BJ (cell line): ENCODE measurements at regions not wholly inside any gene's neighbourhood (a gene's known extent, or its start where the extent isn't known, plus 50 kb on each side); places are given as distances from the start of the nearest gene placed in this dataset.

Experiments used
- CTCF ChIA-PET: fragments of 350-600 bp; formaldehyde crosslinking; extraction: SDS; loops from one replicate; lab custom pipeline; 2021; ENCODE audit warnings: antibody characterized with exemption, inconsistent platforms; lab: Yijun Ruan, JAX
- POLR2A ChIA-PET: fragments of 300-600 bp; sonication (Branson Sonifier 250); formaldehyde crosslinking; extraction: SDS; loops from one replicate; lab custom pipeline; 2021; ENCODE audit warnings: antibody characterized with exemption; lab: Charles Lee
- DNase-seq: peaks from one replicate; pipeline ENCODE4 v3.0.0-alpha.2; 2011; ENCODE audit warnings: low read depth
- H3K27me3 ChIP-seq: 2 replicates; pipeline ENCODE4 v1.6.0; 2011; ENCODE audit warnings: low read length; ENCODE audit not compliant: control insufficient read depth, insufficient read depth
- H3K36me3 ChIP-seq: 2 replicates; pipeline ENCODE4 v1.5.1; 2011; ENCODE audit warnings: low read length; ENCODE audit not compliant: control insufficient read depth, insufficient read depth
- H3K4me3 ChIP-seq: 2 replicates; pipeline ENCODE4 v1.5.1; 2011; ENCODE audit warnings: low read depth, mild to moderate bottlenecking, control low read depth, low read length
- TF ChIP-seq, protein P1 (sequence below): IDR thresholded peaks from 2 replicates; pipeline ENCODE4 v1.5.1; 2011; ENCODE audit warnings: low read depth, mild to moderate bottlenecking, control low read depth, inconsistent platforms, low read length, moderate library complexity; ENCODE audit not compliant: insufficient read depth

DNA sequence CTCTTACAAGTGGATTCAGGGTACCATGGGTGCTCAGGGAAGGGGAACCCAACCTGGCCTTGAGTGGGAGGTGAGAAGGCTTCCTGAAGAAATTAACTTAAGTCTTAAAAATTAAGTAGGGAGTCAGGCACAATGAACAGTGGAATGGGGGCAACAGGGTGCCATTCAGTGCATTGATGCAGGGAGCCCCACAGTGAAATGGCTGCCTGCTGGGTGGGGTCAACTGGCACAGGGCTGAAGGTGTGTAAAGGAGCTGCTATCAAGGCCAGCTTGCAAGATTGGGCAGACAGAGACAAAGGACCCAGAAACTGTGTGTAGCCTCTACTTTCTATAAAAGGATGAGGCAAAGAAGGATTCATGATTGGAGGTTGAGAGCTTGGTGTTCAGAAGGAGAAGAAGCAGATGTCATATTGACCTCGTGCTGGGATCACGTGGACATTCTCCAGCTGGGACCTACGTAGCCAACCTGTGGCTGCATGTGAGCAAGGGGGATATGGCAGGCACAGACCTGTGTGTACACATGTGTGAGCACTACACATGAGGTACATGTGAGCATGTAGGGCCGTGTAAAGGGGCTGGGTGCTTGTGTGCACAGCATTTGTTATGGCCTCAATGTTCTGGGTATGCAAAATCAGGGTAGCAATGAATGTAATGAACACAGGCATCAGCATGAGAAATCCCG is 209.5 kb upstream of the HAAO start:
- POLR2A ChIA-PET: no interaction called here
- CTCF ChIA-PET: interaction anchor here (1.2 to 2.1 kb wide), 2 partner anchors 14 to 16 kb away, joined by 3 to 7 read pairs; no protein-coding TSS in a partner anchor
- no peaks in the 10 kb centered on the region; the same call in 1 of the 2 replicates for H3K36me3 ChIP-seq
- TF ChIP-seq, protein P1, sequence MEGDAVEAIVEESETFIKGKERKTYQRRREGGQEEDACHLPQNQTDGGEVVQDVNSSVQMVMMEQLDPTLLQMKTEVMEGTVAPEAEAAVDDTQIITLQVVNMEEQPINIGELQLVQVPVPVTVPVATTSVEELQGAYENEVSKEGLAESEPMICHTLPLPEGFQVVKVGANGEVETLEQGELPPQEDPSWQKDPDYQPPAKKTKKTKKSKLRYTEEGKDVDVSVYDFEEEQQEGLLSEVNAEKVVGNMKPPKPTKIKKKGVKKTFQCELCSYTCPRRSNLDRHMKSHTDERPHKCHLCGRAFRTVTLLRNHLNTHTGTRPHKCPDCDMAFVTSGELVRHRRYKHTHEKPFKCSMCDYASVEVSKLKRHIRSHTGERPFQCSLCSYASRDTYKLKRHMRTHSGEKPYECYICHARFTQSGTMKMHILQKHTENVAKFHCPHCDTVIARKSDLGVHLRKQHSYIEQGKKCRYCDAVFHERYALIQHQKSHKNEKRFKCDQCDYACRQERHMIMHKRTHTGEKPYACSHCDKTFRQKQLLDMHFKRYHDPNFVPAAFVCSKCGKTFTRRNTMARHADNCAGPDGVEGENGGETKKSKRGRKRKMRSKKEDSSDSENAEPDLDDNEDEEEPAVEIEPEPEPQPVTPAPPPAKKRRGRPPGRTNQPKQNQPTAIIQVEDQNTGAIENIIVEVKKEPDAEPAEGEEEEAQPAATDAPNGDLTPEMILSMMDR: no peak
- no peak for DNase-seq
- no peak overlapping the region for H3K4me3 ChIP-seq
- H3K27me3 ChIP-seq: no peaks in the 10 kb centered on the region; the same call in 1 of the 2 replicates

DNA sequence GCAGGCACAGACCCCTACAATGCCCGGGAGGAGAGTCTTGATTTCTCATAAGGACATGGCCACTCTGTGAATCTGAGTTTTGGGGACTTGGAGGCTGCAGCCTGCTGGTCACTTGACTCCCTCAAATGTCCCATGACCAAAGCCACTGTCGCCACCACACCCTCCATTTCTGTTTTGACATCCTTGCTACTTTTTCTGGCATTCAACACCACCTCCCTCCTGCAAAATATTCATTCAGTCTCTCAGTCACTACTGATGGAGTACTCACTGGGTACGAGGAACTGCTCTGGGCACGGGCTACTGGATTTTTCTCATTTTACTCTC is 208.6 kb upstream of the HAAO start:
- Histone ChIP-seq H3K36me3 (no peaks in the 10 kb centered on the region), H3K4me3 (no peak overlapping the region), H3K27me3 (no peaks in the 10 kb centered on the region; the same call in 1 of the 2 replicates)
- POLR2A ChIA-PET: no interaction called here
- CTCF ChIA-PET: no interaction called here
- no peak for DNase-seq
- TF ChIP-seq, protein P1: no peak

DNA sequence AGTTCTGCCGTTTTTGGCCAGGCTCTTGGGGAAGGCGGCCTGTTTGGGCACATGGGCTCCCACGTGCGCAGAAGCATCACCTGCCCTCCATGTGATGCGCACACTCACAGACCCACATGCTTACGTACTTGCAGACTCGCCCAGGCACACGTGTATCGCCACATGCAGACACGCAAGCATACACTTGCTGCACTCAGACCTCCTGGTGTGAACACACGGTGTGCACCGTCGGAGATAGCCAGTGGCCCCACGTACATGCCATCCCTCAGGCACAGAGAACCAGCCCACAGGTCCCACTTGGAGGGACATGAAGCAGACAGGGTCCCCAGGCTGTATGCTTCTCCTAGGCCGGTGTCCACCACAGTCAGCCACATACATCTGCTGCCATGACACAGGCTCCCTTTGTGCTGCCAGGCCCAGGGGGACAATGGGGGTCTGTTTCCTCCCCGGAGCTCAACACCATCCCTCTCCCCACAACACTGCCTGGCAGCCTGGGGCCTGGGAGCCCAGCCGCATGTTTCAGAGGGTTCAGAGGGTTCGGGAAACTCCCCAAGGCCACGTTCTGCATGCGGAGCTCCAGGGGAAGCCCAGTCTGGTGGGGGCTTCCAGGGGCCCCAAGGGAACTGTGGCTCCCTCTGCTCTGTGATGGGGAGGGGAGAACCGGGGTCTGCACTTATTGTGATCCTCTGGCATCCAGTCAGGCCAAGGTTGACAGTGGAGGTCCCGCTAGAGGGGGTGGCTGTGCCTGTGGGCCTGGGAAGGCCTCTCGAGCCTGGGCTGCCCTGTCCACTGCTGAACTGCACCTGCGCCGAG is 208.1 kb upstream of the HAAO start:
- CTCF ChIA-PET: no interaction called here
- Histone ChIP-seq H3K36me3 (no peaks in the 10 kb centered on the region), H3K4me3 (no peak overlapping the region), H3K27me3 (no peaks in the 10 kb centered on the region; the same call in 1 of the 2 replicates)
- POLR2A ChIA-PET: no interaction called here
- TF ChIP-seq, protein P1: no peak
- no peak for DNase-seq

DNA sequence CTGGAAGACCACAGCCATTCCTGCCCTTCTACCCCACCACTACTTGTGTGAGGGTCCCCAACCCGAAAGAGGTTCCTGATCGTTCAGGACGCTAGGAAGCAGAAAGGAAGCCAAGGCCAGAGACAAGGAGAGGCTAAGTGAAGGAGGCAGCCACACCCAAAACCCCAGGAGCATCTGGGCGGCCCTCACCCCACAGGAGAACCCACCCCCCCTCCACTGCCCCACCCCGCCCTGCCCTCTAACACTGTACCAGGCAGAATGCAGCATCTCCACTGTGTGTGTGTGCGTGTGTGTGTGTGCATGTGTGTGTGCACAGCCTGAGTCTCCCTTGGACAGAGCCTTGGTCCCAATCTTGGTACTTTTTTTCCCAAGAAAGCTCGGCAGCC is 207.5 kb upstream of the HAAO start:
- TF ChIP-seq, protein P1: no peak
- Histone ChIP-seq H3K36me3 (no peaks in the 10 kb centered on the region), H3K27me3 (no peaks in the 10 kb centered on the region; the same call in 1 of the 2 replicates), H3K4me3 (no peak overlapping the region)
- DNase-seq: no peak
- POLR2A ChIA-PET: no interaction called here
- CTCF ChIA-PET: interaction anchor here (1.3 kb wide), 1 partner anchor 1105 kb away, joined by 3 read pairs; no protein-coding TSS in a partner anchor

DNA sequence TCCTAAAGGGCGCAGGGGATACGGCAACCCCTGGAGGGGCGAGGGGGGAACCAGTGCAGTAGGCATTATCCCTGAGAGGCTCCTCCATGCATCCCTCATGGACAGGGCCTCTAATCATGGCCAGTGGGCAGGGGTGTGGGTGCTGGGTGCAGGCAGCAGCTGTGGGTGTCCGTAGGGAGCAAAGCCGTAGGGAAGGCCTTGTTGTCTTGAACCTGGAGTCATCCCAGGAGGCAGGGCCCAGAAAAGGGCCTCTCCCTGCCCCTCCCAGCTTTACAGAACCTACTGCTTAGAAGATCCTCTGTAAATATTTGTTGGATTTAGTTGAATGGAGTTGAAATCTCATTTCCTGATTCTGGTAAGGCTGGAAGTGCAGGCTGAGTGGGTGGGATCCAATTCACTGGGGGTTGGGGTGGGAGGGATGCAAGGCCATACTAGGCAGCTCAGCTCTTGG is 207.0 kb upstream of the HAAO start:
- H3K27me3 ChIP-seq: no peaks in the 10 kb centered on the region; the same call in 1 of the 2 replicates
- TF ChIP-seq, protein P1: no peak
- no peaks in the 10 kb centered on the region for H3K36me3 ChIP-seq
- no peak for DNase-seq
- ChIA-PET POLR2A (no interaction called here), CTCF (interaction anchor here (0.9 to 1.3 kb wide), 2 partner anchors 52 to 1105 kb away, joined by 3 read pairs; no protein-coding TSS in a partner anchor)
- no peak overlapping the region for H3K4me3 ChIP-seq
